ENCODE measurements at regions not wholly inside any gene's neighbourhood (a gene's known extent, or its start where the extent isn't known, plus 50 kb on each side); places are given as distances from the start of the nearest gene placed in this dataset.

DNA sequence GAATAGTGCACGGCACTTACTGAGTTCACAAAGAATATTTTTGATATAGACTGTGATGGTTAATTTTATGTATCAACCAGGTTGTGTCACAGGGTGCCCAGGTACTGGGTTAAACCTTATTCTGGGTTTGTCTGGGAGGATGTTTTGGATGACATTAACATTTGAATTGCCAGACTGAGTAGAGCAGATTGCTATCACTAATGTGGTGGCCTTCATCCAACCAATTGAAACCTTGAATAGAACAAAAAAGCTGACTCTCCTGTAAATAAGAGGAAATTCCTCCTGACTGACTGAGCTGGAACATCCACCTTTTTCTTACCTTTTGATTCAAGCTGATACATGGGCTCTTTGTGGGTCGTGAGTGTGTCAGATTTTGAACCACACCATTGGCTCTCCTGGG lies 1424.4 kb upstream of the MIR17HG start:
- Mint-ChIP-seq H3K36me3 (ENCODE audit: low read depth) (no peaks in the 10 kb centered on the region), H3K27ac (no peak overlapping the region), H3K4me3 (no peak overlapping the region), H3K4me1 (no peaks in the 10 kb centered on the region), H3K27me3 (no peaks in the 10 kb centered on the region), H3K9me3 (peaks cover 8% of the 10 kb centered on the region)
- ChIA-PET CTCF (no interaction called here), POLR2A (no interaction called here)
- ATAC-seq (ENCODE audit: low read depth), result no peak
- intact Hi-C loops (cut with micrococcal nuclease), result no loop called here
- no peak for DNase-seq
- TF ChIP-seq, protein P1, sequence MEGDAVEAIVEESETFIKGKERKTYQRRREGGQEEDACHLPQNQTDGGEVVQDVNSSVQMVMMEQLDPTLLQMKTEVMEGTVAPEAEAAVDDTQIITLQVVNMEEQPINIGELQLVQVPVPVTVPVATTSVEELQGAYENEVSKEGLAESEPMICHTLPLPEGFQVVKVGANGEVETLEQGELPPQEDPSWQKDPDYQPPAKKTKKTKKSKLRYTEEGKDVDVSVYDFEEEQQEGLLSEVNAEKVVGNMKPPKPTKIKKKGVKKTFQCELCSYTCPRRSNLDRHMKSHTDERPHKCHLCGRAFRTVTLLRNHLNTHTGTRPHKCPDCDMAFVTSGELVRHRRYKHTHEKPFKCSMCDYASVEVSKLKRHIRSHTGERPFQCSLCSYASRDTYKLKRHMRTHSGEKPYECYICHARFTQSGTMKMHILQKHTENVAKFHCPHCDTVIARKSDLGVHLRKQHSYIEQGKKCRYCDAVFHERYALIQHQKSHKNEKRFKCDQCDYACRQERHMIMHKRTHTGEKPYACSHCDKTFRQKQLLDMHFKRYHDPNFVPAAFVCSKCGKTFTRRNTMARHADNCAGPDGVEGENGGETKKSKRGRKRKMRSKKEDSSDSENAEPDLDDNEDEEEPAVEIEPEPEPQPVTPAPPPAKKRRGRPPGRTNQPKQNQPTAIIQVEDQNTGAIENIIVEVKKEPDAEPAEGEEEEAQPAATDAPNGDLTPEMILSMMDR (IDR thresholded peaks at IDR 0.05), result no peak

GRCh38 chr13:89923736-89924135 lies 1423.8 kb upstream of the MIR17HG start:
- DNase-seq (no peak), ATAC-seq (ENCODE audit: low read depth) (no peak)
- H3K4me3 Mint-ChIP-seq, result no peak overlapping the region
- no peaks in the 10 kb centered on the region for H3K36me3 Mint-ChIP-seq (ENCODE audit: low read depth)
- no peak overlapping the region for H3K27ac Mint-ChIP-seq
- intact Hi-C loops (cut with micrococcal nuclease), result no loop called here
- ChIA-PET CTCF (no interaction called here), POLR2A (no interaction called here)
- H3K4me1 Mint-ChIP-seq, result no peaks in the 10 kb centered on the region
- TF ChIP-seq, protein P1 (IDR thresholded peaks at IDR 0.05), result no peak
- peaks cover 8% of the 10 kb centered on the region for H3K9me3 Mint-ChIP-seq
- no peaks in the 10 kb centered on the region for H3K27me3 Mint-ChIP-seq

- Mint-ChIP-seq H3K4me3 (no peak overlapping the region), H3K9me3 (peaks cover 8% of the 10 kb centered on the region), H3K4me1 (no peaks in the 10 kb centered on the region), H3K27me3 (no peaks in the 10 kb centered on the region), H3K27ac (no peak overlapping the region), H3K36me3 (ENCODE audit: low read depth) (no peaks in the 10 kb centered on the region)
- ATAC-seq (ENCODE audit: low read depth) (no peak), DNase-seq (no peak)
- TF ChIP-seq, protein P1 (IDR thresholded peaks at IDR 0.05), result no peak
- CTCF ChIA-PET, result no interaction called here
- intact Hi-C loops (cut with micrococcal nuclease), result no loop called here
- POLR2A ChIA-PET, result no interaction called here
These were observed 1422.4 kb upstream of the MIR17HG start for GRCh38 chr13:89925107-89925506.

GRCh38 chr13:89930861-89931260 lies 1416.6 kb upstream of the MIR17HG start:
- POLR2A ChIA-PET, result no interaction called here
- intact Hi-C loops (cut with micrococcal nuclease), result no loop called here
- no peaks in the 10 kb centered on the region for H3K4me1 Mint-ChIP-seq
- peaks cover 4% of the 10 kb centered on the region for H3K9me3 Mint-ChIP-seq
- H3K27me3 Mint-ChIP-seq, result no peaks in the 10 kb centered on the region
- CTCF ChIA-PET, result no interaction called here
- TF ChIP-seq, protein P1 (IDR thresholded peaks at IDR 0.05), result no peak
- H3K36me3 Mint-ChIP-seq (ENCODE audit: low read depth), result no peaks in the 10 kb centered on the region
- DNase-seq (no peak), ATAC-seq (ENCODE audit: low read depth) (no peak)
- no peak overlapping the region for H3K4me3 Mint-ChIP-seq
- no peak overlapping the region for H3K27ac Mint-ChIP-seq

- intact Hi-C loops (cut with micrococcal nuclease), result no loop called here
- H3K27ac Mint-ChIP-seq, result no peak overlapping the region
These were observed 1414.6 kb upstream of the MIR17HG start for GRCh38 chr13:89932902-89933301.

More at GRCh38 chr13:89932902-89933301, 1414.6 kb upstream of the MIR17HG start:
- ChIA-PET POLR2A (no interaction called here), CTCF (no interaction called here)
- Mint-ChIP-seq H3K27me3 (no peaks in the 10 kb centered on the region), H3K4me3 (no peak overlapping the region), H3K4me1 (no peaks in the 10 kb centered on the region), H3K36me3 (ENCODE audit: low read depth) (no peaks in the 10 kb centered on the region), H3K9me3 (peaks cover 7% of the 10 kb centered on the region)
- DNase-seq (no peak), ATAC-seq (ENCODE audit: low read depth) (no peak)
- TF ChIP-seq, protein P1 (IDR thresholded peaks at IDR 0.05), result no peak
